HepG2 (cell line): ENCODE measurements at regions not wholly inside any gene's neighbourhood (a gene's known extent, or its start where the extent isn't known, plus 50 kb on each side); places are given as distances from the start of the nearest gene placed in this dataset.

Source experiments
- ATAC-seq: fragments of 200-7000 bp; cut with Tn5 transposase; 3 replicates; pipeline ENCODE4 v1.9.1; 2020; ENCODE audit warnings: mild to moderate bottlenecking, moderate library complexity
- BruUV-seq: library from RNA; stranded (reverse); fragments of 400-500 nt; replicated peaks from 2 replicates; lab custom pipeline; 2021; lab: Mats Ljungman, UMichigan
- CTCF ChIA-PET: fragments of 300-600 bp; formaldehyde crosslinking; extraction: SDS; loops from one replicate; lab custom pipeline; 2021; ENCODE audit warnings: low total read pairs, inconsistent platforms, low intra/inter-chr PET ratio; lab: Yijun Ruan, JAX
- POLR2A ChIA-PET: fragments of 350-600 bp; sonication (Branson Sonifier 250); formaldehyde crosslinking; loops from one replicate; lab custom pipeline; 2020; ENCODE audit warnings: antibody characterized with exemption, inconsistent platforms; lab: Yijun Ruan, JAX
- DNase-seq: peaks from one replicate; pipeline ENCODE4 v3.0.0-alpha.2; 2015; ENCODE audit warnings: low spot score
- FAIRE-seq: peaks from 3 replicates; lab custom pipeline; 2011; peaks lifted over from hg19 to GRCh38; lab: Jason Lieb, UNC
- H2AFZ ChIP-seq: one replicate; pipeline ENCODE4 v1.6.1; 2011; ENCODE audit warnings: low read length, inconsistent platforms
- H3K27ac ChIP-seq: fragments of 300-600 bp; 3 replicates; pipeline ENCODE4 v1.8.0; 2011; ENCODE audit warnings: mixed run types, mild to moderate bottlenecking, mixed read lengths, low read length, inconsistent platforms; ENCODE audit not compliant: insufficient read depth; ENCODE audit errors: extremely low read length
- H3K27me3 ChIP-seq, 2 experiments: fragments of 200-600 bp in 1 of 2; 2 replicates in 1 of 2; 3 replicates in 1 of 2; pipeline versions ENCODE4 v1.6.0 to v1.8.0; 2011; ENCODE audit warnings: low read length in 2 of 2, mild to moderate bottlenecking in 2 of 2, moderate library complexity in 2 of 2, inconsistent platforms in 1 of 2; ENCODE audit not compliant: insufficient read depth in 2 of 2, control insufficient read depth in 1 of 2
- H3K36me3 ChIP-seq, 2 experiments: fragments of 200-600 bp in 1 of 2; replicated peaks in 1 of 2; 2 replicates in 1 of 2; 3 replicates in 1 of 2; pipeline versions ENCODE4 v1.5.1 to v1.8.0; 2011; ENCODE audit warnings: low read length in 2 of 2, inconsistent platforms in 1 of 2; ENCODE audit not compliant: insufficient read depth in 2 of 2, control insufficient read depth in 1 of 2
- H3K4me1 ChIP-seq: 2 replicates; pipeline ENCODE4 v1.5.1; 2012; ENCODE audit warnings: low read length, inconsistent platforms; ENCODE audit not compliant: insufficient read depth
- H3K4me2 ChIP-seq: 2 replicates; pipeline ENCODE4 v1.6.0; 2011; ENCODE audit warnings: low read depth, low read length, inconsistent platforms
- H3K4me3 ChIP-seq, 3 experiments: fragments of 200-600 bp in 1 of 3; sonication (generic), shearing (Covaris generic) in 1 of 3; replicated peaks in 1 of 3; 2 replicates each; pipeline ENCODE4 v1.5.1; 2011 to 2016; ENCODE audit warnings: low read length in 3 of 3, inconsistent platforms in 2 of 3, low read depth in 2 of 3, mild to moderate bottlenecking in 2 of 3, control low read depth in 1 of 3, mixed read lengths in 1 of 3; ENCODE audit not compliant: insufficient read depth in 1 of 3
- H3K79me2 ChIP-seq: one replicate; pipeline ENCODE4 v1.6.1; 2011; ENCODE audit warnings: low read length, inconsistent platforms; ENCODE audit not compliant: insufficient read depth
- H3K9ac ChIP-seq: 2 replicates; pipeline ENCODE4 v1.6.0; 2011; ENCODE audit warnings: mild to moderate bottlenecking, low read depth, low read length, inconsistent platforms; ENCODE audit not compliant: insufficient read depth
- H3K9me3 ChIP-seq: 2 replicates; pipeline ENCODE4 v1.5.1; 2012; ENCODE audit warnings: mild to moderate bottlenecking, low read length
- H4K20me1 ChIP-seq: 2 replicates; pipeline ENCODE4 v1.6.0; 2011; ENCODE audit warnings: inconsistent platforms, mild to moderate bottlenecking, low read length, moderate library complexity; ENCODE audit not compliant: insufficient read depth
- ARNTL ChIP-seq: sonication (generic); formaldehyde crosslinking; IDR thresholded peaks from 2 replicates; pipeline ENCODE4 v1.4.0; 2020; ENCODE audit warnings: mild to moderate bottlenecking, missing genetic modification reagents
- CTCF ChIP-seq: sonication (generic); formaldehyde crosslinking; IDR thresholded peaks from 2 replicates; pipeline ENCODE4 v1.5.0; 2020; ENCODE audit warnings: mild to moderate bottlenecking, missing genetic modification reagents, moderate library complexity
- DZIP1 ChIP-seq: sonication (generic); formaldehyde crosslinking; IDR thresholded peaks from 2 replicates; pipeline ENCODE4 v1.5.0; 2020; ENCODE audit warnings: mild to moderate bottlenecking, missing genetic modification reagents
- HOXA3 ChIP-seq: sonication (generic); formaldehyde crosslinking; IDR thresholded peaks from 2 replicates; pipeline ENCODE4 v1.5.0; 2020; ENCODE audit warnings: missing genetic modification reagents
- KDM2A ChIP-seq: sonication (generic); formaldehyde crosslinking; IDR thresholded peaks from 2 replicates; pipeline ENCODE4 v1.4.0; 2020; ENCODE audit warnings: low read depth, missing genetic modification reagents, borderline replicate concordance
- NCOA2 ChIP-seq: sonication (generic); formaldehyde crosslinking; IDR thresholded peaks from 2 replicates; pipeline ENCODE4 v1.8.0; 2022; ENCODE audit warnings: inconsistent platforms
- POLR2G ChIP-seq: fragments of 200-400 bp; formaldehyde crosslinking; IDR thresholded peaks from 2 replicates; pipeline ENCODE4 v1.6.1; 2018; ENCODE audit warnings: mild to moderate bottlenecking, low read depth, low read length, moderate library complexity
- TFE3 ChIP-seq: IDR thresholded peaks from 2 replicates; pipeline ENCODE4 v1.6.1; 2016
- ZNF354B ChIP-seq: sonication (generic); formaldehyde crosslinking; IDR thresholded peaks from 2 replicates; pipeline ENCODE4 v1.8.0; 2022; ENCODE audit warnings: mild to moderate bottlenecking, missing genetic modification reagents
- ZNF430 ChIP-seq: sonication (generic); formaldehyde crosslinking; IDR thresholded peaks from 2 replicates; pipeline ENCODE4 v1.9.0; 2021; ENCODE audit warnings: mild to moderate bottlenecking, missing genetic modification reagents
- ZNF577 ChIP-seq: sonication (generic); formaldehyde crosslinking; IDR thresholded peaks from 2 replicates; pipeline ENCODE4 v1.4.0; 2020; ENCODE audit warnings: mild to moderate bottlenecking, low read depth, missing genetic modification reagents, borderline replicate concordance
- ZNF710 ChIP-seq: sonication (generic); formaldehyde crosslinking; IDR thresholded peaks from 2 replicates; pipeline ENCODE4 v1.5.0; 2020; ENCODE audit warnings: mild to moderate bottlenecking, missing genetic modification reagents, borderline replicate concordance
- ZSCAN31 ChIP-seq: sonication (generic); formaldehyde crosslinking; IDR thresholded peaks from 2 replicates; pipeline ENCODE4 v1.5.0; 2020; ENCODE audit warnings: low read depth, mild to moderate bottlenecking, missing genetic modification reagents
- WGBS: methylation state at CpG from one replicate; pipeline ENCODE4 v1.1.6; 2017; ENCODE audit warnings: low lambda C conversion rate; 5-methylcytosine and 5-hydroxymethylcytosine counted together
- in situ Hi-C: cut with HindIII; loops from 2 replicates; pipeline ENCODE4 v1.10.0; 2017; ENCODE audit warnings: low pct_unique_long_range_greater_than_20kb; ENCODE audit not compliant: extremely low pct_ligation_motif_present
- intact Hi-C: fragments of 100-400 bp; cut with micrococcal nuclease; formaldehyde crosslinking; loops from one replicate; pipeline ENCODE4 v1.10.0; 2022; ENCODE audit not compliant: unreplicated experiment
- TF ChIP-seq, protein P1 (sequence below): IDR thresholded peaks from 2 replicates; pipeline ENCODE4 v1.6.1; 2018; ENCODE audit warnings: missing genetic modification reagents, mild to moderate bottlenecking, missing compliant biosample characterization
- TF ChIP-seq, protein P2 (sequence below): sonication (generic); formaldehyde crosslinking; IDR thresholded peaks from 2 replicates; pipeline ENCODE4 v1.9.0; 2021; ENCODE audit warnings: missing genetic modification reagents, mild to moderate bottlenecking, borderline replicate concordance

DNA sequence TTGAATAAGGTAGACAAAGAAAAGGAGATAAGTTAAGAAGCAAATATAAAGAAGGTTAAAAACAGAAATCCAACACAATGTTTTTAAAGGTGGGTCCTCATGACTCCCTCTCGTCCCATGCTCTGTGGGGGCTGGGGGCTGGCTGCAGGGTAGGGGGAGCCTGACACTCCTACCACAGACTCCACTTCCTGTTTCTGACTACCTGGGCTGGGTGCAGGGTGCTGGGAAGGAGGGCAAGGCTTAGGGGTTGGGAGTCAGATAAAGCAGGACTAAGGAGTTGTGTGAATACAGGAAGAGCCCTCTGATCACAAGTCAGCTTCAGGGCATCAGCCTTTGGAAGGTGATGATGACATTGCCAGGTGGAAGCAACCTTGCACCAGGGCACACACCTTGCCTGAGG lies 277.0 kb upstream of the SGK1 start:
- no peak overlapping the region for H2AFZ ChIP-seq
- BruUV-seq: no TSS peak
- CTCF ChIA-PET: no interaction called here
- POLR2A ChIA-PET: no interaction called here
- ATAC-seq (no peak), DNase-seq (no peak), FAIRE-seq (no peak)
- no peaks in the 10 kb centered on the region for H3K4me1 ChIP-seq
- no peaks in the 10 kb centered on the region for H4K20me1 ChIP-seq
- H3K27me3 ChIP-seq: no peaks in the 10 kb centered on the region
- 4% methylated on average over 1 of the region's 1 CpG for WGBS
- H3K79me2 ChIP-seq: no peaks in the 10 kb centered on the region
- in situ Hi-C loops (no loop called here), intact Hi-C loops (no loop called here)
- H3K4me2 ChIP-seq: no peak overlapping the region
- H3K9ac ChIP-seq: no peak overlapping the region
- no peaks in the 10 kb centered on the region for H3K36me3 ChIP-seq
- no peak overlapping the region for H3K4me3 ChIP-seq
- no peak overlapping the region for H3K27ac ChIP-seq
- H3K9me3 ChIP-seq: no peaks in the 10 kb centered on the region
- TF ChIP-seq POLR2G (no peak), ZNF577 (CRISPR knock-in tag) (no peak), DZIP1 (no peak), KDM2A (CRISPR knock-in tag) (no peak), NCOA2 (CRISPR knock-in tag) (no peak), ZNF354B (CRISPR knock-in tag) (no peak), TFE3 (CRISPR knock-in tag) (no peak), ZNF710 (no peak), CTCF (CRISPR knock-in tag) (no peak), ARNTL (no peak), ZSCAN31 (CRISPR knock-in tag) (no peak), HOXA3 (CRISPR knock-in tag) (no peak), ZNF430 (no peak)
- TF ChIP-seq, protein P1, sequence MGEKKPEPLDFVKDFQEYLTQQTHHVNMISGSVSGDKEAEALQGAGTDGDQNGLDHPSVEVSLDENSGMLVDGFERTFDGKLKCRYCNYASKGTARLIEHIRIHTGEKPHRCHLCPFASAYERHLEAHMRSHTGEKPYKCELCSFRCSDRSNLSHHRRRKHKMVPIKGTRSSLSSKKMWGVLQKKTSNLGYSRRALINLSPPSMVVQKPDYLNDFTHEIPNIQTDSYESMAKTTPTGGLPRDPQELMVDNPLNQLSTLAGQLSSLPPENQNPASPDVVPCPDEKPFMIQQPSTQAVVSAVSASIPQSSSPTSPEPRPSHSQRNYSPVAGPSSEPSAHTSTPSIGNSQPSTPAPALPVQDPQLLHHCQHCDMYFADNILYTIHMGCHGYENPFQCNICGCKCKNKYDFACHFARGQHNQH: no peak
- TF ChIP-seq, protein P2, sequence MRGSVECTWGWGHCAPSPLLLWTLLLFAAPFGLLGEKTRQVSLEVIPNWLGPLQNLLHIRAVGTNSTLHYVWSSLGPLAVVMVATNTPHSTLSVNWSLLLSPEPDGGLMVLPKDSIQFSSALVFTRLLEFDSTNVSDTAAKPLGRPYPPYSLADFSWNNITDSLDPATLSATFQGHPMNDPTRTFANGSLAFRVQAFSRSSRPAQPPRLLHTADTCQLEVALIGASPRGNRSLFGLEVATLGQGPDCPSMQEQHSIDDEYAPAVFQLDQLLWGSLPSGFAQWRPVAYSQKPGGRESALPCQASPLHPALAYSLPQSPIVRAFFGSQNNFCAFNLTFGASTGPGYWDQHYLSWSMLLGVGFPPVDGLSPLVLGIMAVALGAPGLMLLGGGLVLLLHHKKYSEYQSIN (CRISPR knock-in tag): no peak
